Adrenal gland (tissue), 5 donors: ENCODE measurements at regions not wholly inside any gene's neighbourhood (a gene's known extent, or its start where the extent isn't known, plus 50 kb on each side); places are given as distances from the start of the nearest gene placed in this dataset.

ENCODE experiments used
- POLR2A ChIP-seq, 2 donors: fragments of 450-650 bp; IDR thresholded peaks; one replicate each; pipeline ENCODE4 v1.6.1; 2017; ENCODE audit warnings: antibody characterized with exemption in 2 of 2, mild to moderate bottlenecking in 2 of 2, moderate library complexity in 1 of 2
- TF ChIP-seq, protein P1 (sequence below), 6 experiments: fragments of 450-650 bp in 4 of 6; fragments of 200-600 bp in 2 of 6; sonication (generic) in 1 of 6; IDR thresholded peaks; 1 replicate in 5 of 6; 2 replicates in 1 of 6; pipeline versions ENCODE4 v1.5.1 to v1.8.0; 2016 to 2021; ENCODE audit warnings: antibody characterized with exemption in 6 of 6, mild to moderate bottlenecking in 2 of 6, moderate library complexity in 1 of 6
- donor health status: DM: no; HTN: no; CAD: no.

DNA sequence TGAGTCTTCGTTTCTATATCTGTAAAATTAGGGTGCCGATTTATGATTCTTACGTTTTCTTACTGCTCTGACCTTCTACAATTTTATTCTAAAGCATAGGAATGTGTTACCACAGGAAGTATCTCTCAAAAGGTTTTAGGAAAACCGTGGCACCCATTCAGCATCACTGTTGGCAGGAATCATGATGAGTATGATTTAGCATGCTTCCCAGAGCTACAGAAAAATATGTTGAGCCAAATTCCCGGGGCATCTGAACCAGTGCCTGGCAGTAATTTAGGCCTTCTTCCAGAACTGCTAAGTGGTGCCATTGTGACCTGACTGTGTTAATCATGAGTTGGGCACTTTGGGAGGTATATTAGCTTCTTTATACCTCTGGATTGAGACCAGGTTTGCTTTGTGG, 605.0 kb upstream of the RAG2 start:
- TF ChIP-seq, protein P1, sequence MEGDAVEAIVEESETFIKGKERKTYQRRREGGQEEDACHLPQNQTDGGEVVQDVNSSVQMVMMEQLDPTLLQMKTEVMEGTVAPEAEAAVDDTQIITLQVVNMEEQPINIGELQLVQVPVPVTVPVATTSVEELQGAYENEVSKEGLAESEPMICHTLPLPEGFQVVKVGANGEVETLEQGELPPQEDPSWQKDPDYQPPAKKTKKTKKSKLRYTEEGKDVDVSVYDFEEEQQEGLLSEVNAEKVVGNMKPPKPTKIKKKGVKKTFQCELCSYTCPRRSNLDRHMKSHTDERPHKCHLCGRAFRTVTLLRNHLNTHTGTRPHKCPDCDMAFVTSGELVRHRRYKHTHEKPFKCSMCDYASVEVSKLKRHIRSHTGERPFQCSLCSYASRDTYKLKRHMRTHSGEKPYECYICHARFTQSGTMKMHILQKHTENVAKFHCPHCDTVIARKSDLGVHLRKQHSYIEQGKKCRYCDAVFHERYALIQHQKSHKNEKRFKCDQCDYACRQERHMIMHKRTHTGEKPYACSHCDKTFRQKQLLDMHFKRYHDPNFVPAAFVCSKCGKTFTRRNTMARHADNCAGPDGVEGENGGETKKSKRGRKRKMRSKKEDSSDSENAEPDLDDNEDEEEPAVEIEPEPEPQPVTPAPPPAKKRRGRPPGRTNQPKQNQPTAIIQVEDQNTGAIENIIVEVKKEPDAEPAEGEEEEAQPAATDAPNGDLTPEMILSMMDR (IDR thresholded peaks at IDR 0.05), result no peak
- no peak for TF ChIP-seq POLR2A (IDR thresholded peaks at IDR 0.05)
